Cerebellar cortex (tissue), 1 donor: ENCODE measurements at regions not wholly inside any gene's neighbourhood (a gene's known extent, or its start where the extent isn't known, plus 50 kb on each side); places are given as distances from the start of the nearest gene placed in this dataset.

Source experiments
- DNase-seq: peaks from one replicate; pipeline ENCODE4 v3.0.0-alpha.2; 2015; ENCODE audit warnings: low spot score

DNA sequence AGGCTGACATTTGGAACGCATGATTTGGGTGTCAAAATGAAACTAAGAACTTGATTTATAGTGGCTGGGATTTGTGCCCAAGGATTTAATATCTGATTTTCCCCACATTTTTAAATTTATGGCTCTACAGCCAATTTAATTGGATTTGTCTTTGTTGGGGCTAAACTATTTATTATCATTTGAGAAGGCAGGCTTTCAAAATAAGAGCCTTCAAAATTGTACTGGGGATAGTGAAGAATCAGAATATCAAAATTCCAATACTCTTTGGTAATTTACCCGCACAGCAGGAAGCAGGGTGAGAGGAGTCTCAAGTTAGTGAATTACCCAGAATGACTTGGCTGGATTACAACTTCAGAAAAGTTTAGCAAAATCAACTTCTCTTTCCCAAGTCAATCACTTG lies 278.1 kb downstream of the LRATD1 start:
- DNase-seq: no peak

DNA sequence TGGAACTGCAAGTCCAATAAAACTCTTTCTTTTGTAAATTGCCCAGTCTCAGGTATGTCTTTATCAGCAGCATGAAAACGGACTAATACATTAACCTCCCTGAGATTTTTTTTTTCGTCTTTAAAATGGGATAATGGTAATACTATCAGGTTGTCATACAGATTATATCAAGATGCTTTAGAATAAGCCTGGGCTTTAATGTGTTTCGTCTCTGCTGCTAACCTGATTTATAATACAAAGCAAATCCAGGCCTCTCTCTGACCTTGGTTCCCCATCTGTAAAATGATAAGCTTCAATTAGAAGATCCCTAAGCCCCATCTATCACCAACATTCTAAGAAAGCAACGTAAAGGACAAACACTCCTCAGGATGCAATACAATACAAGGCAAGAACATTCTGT lies 283.5 kb downstream of the LRATD1 start:
- DNase-seq: no peak

DNA sequence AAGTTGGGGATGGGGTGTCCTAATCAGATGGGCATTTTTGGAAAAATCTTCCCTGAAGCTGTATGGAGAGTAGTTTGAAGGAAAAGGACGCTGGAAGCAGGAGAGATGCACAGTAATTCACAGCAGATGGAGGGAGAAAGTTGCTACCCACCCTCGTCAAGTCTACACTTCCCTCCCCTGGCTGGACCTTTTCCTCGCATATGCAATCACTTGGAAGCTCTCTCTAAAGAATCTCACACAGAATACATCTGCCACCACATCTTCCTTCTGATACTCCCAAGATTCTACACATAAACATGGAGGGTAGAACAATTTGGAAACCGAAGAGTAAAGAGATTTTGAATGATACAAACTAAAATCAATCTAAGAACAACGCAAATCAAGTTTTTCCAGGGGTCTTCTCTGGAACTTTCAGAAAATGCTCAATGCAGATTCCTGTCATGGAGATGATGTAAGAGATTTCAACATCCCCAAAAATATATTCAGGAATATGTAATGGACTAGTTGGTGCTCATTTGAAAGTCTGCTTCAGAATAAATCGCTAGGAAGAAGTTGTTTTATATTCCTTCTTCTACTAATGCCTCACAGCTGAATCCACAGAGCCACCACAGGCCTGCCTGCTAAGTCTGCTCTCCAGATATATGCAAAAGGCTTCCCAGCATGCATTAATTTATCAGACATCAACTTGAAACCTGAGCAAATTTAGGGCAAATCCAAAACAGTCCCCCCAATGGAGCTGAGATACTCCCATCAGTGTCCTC lies 291.5 kb downstream of the LRATD1 start:
- DNase-seq: no peak

DNA sequence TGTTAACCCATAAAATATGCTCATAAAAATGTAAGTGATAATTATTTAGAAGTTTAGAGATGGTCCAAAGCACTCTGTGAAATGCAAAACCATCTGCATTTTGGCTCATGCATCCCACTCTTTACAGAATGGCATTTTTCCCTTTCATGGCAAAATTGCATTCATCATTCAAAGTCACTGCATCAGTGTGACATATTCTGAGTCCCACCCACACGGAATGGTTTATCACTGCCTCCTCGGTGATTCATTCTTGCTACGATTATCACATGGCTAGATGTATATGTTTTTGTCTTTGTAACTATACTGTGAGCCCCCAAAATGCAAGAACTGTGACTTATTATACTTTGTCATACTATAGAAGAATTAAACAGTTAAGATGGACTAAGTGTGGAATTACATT lies 293.0 kb downstream of the LRATD1 start:
- no peak for DNase-seq

DNA sequence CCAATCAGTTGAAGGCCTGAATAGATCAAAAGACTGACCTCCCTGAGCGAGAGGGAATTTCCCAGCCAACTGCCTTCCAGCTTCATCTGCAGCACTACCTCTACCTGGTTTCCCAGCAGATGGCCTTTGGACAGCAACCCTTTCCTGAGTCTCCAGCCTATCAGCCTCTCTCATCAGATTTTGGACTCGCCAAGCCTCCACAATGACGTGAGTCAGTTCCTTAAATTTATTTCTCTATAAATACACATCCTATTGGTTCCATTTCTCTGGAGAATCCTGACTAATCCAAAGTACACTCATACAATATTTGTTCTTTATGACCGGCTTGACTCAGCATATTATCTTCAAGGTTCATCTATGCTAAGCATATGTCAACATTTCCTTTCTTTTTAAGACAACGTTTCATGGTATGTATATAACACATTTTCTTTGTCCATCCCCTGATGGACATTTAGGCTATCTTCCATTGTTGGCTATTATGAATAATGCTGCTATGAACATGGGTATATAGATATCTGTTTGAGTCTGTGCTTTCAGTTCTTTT lies 294.6 kb downstream of the LRATD1 start:
- no peak for DNase-seq

DNA sequence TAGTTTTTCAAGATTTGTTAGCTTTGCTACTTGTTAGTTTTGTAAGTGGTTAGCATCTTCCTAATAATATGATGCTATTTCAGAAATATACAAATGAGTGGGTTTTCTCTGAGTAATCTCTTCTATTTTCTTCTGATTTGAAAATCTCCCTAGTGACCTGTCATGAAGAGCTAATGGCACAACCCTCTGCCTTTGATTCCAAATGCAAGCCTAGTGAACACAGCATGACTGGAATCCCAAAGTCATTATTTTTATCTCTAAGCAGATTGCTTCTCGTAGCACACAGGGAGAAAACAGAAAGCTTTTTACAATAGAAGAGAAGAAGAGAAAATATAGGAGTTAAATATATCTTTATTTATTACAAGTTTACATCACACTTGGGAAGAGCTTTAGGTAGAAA lies 295.5 kb downstream of the LRATD1 start:
- DNase-seq: no peak

DNA sequence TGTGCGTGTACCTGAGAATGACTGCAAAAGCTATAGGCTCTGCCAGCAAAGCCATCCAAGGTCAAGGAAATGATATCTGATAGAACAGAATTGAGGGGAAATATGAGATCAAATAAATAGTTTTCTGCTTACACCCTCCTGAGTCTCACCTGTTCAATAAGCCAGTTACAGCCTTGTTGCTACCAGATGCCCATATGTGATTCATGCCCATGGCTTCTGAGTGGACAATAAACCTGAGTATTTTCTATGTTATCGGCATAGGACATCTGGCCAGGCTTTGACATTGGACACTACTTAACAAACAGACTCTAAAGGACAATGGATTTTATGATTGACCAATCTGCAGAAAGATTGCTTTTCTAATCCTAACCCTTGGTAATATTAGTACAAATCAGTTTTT lies 297.9 kb downstream of the LRATD1 start:
- no peak for DNase-seq

DNA sequence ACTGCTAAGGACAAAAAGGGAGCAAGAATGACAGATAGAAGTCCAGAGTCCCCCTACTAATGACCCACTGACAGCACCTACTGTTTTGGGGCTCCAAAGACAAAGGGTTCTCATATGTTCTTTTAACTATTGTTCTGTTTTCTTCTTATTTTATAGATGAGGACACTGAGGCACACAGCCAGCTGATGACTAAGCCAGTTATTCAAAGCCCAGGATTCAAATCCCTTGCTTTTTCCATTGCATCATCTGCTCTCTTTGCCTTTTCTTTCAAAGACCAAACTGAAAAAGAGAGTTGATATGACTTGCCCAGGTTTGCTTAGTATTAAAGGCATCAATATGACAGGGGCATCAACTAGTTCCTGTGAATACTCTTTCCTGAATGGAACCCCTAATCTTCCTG lies 299.8 kb downstream of the LRATD1 start:
- no peak for DNase-seq

DNA sequence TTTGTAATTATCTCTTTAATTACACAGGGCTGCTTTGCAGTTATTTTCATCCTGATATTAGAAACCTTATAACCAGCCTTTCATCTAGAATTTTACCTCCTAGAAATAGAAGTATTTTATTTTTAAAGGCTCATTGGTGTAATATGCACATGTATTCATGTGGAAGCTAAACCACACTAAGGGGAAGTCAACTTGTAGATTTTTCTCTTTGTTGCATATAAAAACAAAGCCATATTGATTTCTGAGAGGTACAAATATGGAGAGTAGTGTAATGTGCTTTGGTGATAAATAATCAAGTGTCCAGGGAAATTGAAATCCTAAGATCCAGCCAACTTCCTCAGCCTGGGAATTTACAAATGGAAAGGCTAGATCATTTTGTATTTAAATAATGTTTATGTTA lies 301.2 kb downstream of the LRATD1 start:
- no peak for DNase-seq

DNA sequence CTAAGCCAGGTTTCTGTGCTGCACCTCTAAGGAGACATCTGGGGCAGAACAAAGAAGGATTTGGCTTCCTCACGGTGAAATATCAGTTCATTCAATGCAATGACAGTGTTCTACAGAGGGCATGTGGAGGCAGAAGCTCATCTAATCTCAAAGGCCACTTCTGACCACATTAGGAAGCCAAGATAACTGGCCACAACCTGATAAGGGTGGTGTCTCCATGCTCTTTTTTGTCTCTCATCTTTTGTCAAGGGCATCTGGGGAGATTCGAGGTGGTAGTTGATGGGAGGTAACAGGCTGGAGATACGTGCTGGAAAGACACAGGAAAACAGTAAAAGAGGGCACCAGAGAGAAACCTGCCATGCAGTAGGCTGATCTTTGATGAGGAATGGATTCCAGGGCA lies 303.9 kb downstream of the LRATD1 start:
- DNase-seq: no peak

DNA sequence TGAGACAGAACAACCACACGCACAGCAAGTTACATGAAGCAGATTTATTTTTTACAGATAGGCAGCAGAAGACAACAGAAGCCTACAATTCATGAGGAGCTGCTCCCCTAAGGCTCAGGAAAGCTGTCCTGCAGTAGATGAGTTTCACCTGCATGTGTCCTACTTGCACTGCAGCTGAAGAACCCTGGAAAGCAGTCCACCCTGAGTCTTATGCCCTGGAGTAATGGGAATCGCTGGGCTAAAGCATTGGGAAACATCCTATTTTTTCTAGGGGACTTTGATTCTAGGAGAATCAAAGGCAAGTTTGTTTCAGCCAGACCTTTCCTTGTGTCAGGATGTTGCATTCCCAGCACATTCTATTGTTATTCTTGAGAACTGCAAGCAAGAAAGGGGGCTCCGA lies 304.8 kb downstream of the LRATD1 start:
- DNase-seq: no peak

DNA sequence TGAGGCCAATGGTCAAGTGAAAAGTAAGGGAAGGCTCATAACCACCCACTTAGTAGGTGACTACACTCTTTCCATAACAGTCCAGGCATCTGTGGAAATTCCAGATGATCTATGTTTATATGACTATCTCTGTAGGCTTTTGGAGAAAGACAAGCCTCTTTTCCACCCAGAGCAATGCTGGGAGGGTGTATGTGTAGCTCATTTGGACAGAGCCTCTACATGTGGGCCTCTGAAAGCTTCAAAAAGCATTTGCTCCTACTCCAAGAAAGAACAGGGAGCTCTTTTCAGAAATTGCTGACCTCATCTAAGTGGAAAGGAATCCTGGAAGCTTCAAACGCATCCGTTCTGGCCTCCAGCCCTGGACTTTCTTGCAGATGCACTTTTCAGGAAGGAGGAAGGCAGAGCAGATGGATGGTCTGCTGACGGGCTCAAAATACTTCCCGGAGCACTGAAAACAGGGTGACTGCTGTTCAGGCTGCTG lies 308.7 kb downstream of the LRATD1 start:
- no peak for DNase-seq

DNA sequence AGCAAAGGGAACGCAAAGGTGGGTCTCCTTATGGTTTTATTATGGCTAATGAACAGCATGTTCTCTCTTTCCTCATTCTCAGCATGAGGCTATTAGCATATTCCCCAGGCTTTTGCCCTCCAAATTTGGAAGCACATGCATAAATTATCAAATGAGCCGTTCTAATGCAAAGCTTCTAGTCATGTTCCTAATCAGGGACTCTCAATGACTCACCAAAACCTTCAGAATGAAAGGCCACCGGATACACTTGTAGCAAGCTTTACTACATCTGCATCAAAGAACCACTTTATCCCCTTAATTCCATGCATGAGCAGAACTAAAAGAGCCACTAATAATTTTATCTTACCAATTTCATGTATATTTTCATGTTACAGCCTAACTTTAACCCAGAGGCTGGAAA lies 310.5 kb downstream of the LRATD1 start:
- DNase-seq: no peak

DNA sequence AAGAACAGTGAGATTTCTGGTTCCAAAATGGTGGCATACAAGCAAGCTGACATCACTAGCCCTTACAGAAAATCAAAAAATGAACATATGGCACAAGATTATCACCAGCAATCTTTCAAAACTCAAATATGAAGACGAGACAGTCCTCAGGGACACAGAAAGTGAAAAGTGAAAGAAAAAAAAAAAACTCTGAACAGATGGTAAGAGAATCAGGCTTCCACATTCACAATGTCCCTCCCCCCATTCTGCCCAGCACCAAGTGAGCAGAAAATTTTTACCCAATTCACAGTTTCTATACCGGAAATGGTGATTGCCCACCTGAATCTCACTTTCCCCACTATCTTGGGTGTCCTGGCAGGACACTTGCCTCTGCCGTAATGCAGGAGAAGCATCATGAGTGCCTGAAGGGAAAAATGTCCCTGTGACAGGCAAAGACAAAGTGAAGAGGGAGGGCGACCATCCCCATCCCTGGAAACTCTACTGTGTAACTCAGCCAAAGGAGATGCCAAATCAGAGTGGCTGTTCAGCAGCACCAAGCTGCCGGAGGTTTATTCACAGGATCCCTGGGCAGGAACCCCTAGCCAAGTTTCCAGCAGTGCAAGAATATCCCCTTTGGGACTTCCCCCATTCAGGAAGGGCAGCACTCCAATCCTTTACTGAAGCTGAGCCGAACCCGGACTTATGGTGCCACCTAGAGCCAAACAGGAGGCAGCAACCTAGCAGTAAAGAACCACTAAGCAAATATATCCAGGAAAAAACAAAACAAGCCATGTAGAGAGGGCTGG lies 312.2 kb downstream of the LRATD1 start:
- peak; percentile 3 for DNase-seq

DNA sequence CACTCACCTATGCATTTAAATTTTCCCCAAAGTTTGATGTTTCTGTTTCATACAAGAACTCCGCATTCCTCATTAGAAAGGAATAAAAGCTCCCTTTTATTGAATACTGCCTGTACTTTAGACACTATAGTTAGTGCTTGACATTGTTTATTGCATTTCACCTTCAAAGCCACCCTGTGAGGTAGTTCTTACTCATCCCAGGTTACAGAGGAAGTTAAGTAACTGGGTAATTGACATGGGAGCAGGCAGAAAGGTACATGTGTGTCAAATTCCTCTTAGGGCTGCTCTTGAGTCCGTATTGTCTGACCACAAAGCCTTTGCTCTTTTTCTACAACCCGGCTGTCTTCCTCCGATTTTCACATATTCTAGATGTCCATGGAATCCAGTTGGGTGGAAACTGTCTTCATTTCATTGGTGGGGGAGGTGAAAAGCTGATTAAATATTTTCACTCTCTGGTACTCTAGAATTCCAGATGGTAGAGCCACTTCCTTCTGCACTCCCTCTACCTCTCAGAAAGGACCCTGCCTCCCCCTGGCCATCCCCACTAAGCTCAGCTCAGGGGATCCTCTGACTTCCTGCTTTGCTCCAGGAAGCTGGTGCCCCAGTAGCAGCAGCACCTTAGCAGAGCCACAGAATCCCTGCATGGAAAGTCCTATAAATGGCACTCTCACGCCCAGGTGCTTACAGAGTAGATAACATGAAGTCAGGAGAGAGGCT lies 319.2 kb downstream of the LRATD1 start:
- no peak for DNase-seq

DNA sequence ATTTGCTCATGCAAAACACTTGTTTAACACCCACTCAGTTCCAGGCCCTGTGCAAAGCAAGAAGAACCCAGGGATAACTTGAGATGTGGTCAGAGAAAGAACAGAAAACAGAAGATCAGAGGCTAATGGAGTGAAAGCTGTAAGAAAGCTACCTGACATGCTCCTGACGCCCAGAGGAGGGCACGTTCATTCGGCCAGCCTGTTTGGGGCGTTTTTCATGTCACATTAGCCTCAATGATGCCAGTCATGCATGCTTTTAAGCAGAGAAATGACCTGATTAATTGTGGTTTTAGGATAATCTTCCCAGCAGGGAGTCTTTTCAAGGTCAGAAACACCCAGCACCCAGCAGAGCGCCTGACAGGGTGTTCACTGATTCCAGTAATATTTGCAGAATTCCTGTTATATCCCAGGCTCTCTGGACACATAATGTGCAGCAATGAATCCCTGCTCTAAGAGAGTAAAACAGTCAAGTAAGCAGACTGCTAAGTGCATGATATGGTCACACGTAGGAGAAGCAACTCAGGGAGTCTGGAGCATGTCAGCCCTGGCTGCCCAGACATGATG lies 320.0 kb downstream of the LRATD1 start:
- no peak for DNase-seq

DNA sequence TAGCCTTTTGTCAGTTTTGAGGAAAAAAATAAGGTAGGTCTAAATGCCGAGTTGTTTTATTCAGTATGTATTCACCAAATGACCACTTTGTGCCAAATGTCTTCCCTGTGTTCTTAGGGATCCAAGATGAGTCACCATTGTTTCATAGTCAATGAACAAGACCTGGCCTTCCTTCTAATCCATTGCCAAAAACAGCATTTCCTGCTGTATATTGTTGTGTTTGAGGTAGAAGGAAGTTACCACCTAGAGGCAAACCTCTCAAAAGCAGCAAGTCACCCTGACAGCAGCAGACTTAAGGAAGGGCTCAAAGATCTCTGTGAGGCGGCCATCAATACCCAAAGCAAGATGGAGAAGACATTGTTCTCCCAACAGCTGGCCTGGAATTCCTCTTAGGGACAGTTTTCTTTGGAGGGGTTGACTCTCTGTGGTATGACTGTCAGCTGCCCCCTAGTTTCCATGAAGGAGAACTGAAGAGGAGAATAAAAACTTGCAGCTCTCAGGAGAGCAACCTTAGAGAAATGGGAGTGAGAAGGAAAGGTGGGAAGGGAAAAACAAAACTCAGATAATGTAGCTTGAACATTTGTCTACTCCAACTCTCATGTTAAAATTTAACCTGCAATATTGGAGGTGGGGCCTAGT lies 328.3 kb downstream of the LRATD1 start:
- no peak for DNase-seq

DNA sequence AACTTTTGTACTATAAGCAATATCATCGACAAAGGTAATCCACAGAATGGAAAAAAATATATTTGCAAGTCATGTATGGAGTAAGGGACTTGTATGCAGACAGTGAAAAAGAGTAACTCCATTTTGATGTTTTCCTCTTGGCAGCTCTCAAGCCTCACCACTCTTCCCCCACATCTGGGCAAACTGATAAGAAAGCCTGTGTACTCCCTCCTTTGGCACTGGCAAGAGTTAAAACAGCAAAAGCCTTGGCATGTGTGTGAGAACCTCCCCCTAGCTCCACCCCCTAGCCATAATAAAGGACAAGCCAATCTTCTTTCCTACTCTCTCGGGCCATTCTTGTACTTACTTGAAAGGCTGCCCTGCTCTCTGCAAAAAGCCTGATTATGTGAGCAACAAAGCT lies 335.2 kb downstream of the LRATD1 start:
- DNase-seq: no peak

DNA sequence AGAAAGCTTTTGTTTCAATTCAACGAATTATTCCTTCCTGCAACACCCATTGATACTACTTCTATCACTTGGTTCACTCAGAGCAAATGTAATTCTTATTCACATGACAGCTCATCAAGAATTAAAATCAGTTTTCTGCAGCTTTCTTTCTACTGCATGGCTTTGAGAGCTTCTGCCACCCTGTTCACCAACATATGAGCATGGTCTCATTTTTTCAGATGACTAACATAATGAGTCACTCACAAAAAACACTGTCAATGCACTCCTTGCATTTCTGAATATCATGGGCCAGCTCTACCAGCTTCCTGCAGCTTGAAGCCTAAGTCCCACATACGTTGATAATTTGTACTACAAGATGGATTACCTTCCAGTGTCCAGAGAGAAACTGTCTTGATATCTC lies 342.9 kb downstream of the LRATD1 start:
- no peak for DNase-seq

DNA sequence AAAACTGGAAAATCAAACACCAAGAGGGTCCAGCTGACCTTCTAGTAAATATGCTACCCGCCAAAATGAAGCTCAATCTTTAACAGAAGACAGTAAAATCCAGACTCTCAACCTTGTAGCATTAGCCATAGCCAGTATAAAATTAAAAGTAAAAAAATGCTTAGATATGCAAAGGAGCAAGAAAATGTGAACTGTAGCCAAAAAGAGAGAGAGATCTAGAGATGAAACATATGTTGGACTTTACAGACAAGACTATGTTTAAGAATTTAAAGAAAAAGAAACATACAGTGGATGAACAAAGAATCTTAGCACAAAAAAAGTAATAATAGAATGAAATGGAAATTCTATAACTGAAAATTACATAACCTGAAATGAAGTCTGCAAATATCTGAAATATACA lies 344.5 kb downstream of the LRATD1 start:
- no peak for DNase-seq

DNA sequence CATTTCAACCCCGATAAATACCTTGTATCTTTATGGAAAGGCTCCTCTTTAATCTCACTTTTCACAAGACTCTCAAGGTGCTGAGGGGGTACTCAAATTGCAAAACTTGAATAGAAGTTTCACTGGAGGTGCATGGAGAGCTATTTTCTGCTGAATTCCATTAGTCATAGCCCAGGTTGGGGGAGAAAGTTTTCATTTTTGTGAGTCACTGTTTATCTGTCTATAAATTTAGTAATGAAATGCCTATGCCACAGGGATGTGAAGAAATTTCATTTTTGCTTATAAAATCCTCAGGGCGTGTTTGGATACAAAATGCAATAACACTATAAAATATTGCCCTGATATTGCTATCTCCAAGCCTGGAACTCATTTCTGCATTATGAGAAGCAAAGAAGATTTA lies 346.3 kb downstream of the LRATD1 start:
- DNase-seq: no peak

DNA sequence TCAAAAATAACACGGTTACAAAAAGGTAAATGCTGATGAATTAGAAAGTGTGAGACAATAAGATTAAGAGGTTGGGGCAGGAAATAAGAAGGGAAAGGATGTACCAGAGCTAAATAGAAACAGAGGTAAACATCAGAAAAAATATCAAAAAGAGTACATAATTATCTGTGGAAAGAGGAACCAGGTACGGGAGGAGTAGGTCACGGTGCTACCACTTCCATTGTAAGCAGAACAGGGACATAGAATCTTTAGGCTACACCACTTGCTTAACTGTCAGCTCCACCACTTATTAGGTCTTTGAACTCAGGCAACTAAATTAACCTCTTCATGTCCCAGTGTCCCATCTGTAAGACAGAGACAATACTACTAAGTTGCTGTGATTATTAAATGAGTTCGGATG lies 350.3 kb downstream of the LRATD1 start:
- DNase-seq: no peak
